HepG2 (cell line): ENCODE measurements at regions not wholly inside any gene's neighbourhood (a gene's known extent, or its start where the extent isn't known, plus 50 kb on each side); places are given as distances from the start of the nearest gene placed in this dataset.

ENCODE experiments used
- CTCF ChIP-seq: sonication (generic); formaldehyde crosslinking; IDR thresholded peaks from 2 replicates; pipeline ENCODE4 v1.5.0; 2020; ENCODE audit warnings: mild to moderate bottlenecking, missing genetic modification reagents, moderate library complexity
- EZH2 ChIP-seq: conservative IDR thresholded peaks from 2 replicates; pipeline ENCODE4 v1.6.1; 2012; ENCODE audit warnings: mild to moderate bottlenecking, low read depth, low read length, moderate library complexity
- IRF2 ChIP-seq: IDR thresholded peaks from 2 replicates; pipeline ENCODE4 v1.6.1; 2018; ENCODE audit warnings: missing genetic modification reagents, missing compliant biosample characterization
- POLR2AphosphoS5 ChIP-seq: IDR thresholded peaks from 2 replicates; pipeline ENCODE4 v1.6.1; 2012; ENCODE audit warnings: low read depth, low read length
- ZNF761 ChIP-seq: sonication (generic); formaldehyde crosslinking; conservative IDR thresholded peaks from 2 replicates; pipeline ENCODE4 v1.4.0; 2020; ENCODE audit warnings: mild to moderate bottlenecking, missing genetic modification reagents

GRCh38 chr17:72176951-72177660 is 56.3 kb downstream of the SOX9 start:
- TF ChIP-seq POLR2AphosphoS5 (no peak), CTCF (CRISPR knock-in tag) (no peak), IRF2 (no peak), EZH2 (no peak), ZNF761 (CRISPR knock-in tag) (no peak)
